Occipital lobe (tissue), 1 donor: ENCODE measurements at regions not wholly inside any gene's neighbourhood (a gene's known extent, or its start where the extent isn't known, plus 50 kb on each side); places are given as distances from the start of the nearest gene placed in this dataset.
"Not testable (repeated sequence)": the region's sequence is repeated elsewhere in the genome, so short reads cannot be mapped to it uniquely, and the experiment has no call there.

Experiments used
- DNase-seq: peaks from one replicate; lab custom pipeline; 2025; lab: John Stamatoyannopoulos, UW

DNA sequence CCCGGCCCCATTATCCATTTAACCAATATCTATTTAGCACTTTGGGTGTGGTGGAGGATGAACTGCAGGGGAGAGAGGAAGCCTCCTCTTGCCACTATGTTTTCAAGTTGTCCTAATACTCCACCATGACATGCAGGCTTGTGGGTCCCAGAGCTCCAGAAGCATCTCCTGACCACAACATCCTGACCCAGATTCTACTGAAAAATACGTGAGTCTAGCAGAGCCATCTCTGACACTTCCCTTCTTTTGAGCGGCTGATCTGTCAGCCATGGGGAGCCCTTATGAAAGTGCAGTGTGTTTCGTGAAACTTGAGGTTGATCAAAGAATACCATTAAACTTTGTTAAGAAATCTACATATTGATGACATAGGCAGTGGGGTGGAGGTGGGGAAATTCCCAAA, 126.6 kb downstream of the UNC93B1 start:
- not testable (repeated sequence) for DNase-seq

DNA sequence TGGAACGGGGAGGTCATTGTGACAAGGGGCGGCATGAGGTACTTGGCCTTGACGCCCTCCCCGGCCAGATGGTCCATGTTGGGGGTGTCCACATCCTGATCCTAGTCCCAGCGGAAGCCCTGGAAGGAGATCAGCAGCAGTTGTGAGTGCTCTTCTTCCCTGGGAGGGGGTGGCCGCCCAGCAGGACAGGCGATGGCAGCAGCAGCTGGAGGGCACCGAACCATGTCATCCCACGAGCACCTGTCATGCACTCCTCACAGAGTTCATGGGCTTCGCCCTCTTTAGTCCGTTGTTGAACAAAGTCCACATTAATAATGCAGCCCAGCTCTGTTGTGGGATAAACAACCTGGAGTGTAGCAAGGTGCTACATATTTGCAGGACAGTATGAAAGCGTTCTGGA, 130.7 kb downstream of the UNC93B1 start:
- not testable (repeated sequence) for DNase-seq

GRCh38 chr11:67871168-67871567, 132.7 kb downstream of the UNC93B1 start:
- DNase-seq = not testable (repeated sequence)

DNA sequence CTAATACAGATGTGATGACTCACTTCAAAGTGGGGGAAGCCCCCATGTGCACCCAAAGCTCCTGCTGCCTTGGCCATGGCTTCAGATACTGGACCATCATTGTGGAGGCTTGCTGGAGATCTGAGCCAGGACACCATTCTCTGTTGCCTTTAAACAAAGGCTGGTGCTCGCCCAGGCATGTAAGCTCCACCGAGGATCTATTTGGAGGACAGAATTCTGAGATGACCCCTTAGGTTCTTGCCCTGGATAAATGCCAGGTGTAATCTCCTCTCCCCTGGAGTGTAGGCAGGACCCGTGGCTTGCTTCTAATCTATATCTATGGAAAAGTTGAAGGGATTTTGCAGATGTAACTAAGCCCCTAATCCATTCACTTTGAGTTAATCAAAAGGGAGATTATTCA, 141.0 kb downstream of the UNC93B1 start:
- not testable (repeated sequence) for DNase-seq

GRCh38 chr11:67859513-67860161, 144.3 kb downstream of the UNC93B1 start:
- DNase-seq = not testable (repeated sequence)

DNA sequence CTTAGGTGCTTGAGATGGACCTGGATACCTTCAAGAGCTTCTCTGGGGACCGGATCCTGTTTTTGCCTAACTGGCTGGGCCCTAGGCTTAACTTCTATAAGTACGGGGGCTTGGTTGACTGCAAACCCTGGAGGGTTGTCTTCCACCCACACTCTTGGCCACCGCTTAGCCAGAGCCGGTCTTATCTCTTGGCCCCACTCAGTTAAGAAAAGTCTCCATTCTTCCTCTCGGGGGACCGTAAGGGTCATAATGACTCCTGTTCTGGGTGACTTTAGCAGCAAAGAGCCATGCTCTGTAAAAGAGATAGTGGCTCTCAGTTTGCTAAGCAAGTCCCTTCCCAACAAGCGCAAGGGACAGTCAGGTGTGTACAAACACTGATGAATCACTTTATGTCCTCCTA, 153.2 kb downstream of the UNC93B1 start:
- not testable (repeated sequence) for DNase-seq

DNA sequence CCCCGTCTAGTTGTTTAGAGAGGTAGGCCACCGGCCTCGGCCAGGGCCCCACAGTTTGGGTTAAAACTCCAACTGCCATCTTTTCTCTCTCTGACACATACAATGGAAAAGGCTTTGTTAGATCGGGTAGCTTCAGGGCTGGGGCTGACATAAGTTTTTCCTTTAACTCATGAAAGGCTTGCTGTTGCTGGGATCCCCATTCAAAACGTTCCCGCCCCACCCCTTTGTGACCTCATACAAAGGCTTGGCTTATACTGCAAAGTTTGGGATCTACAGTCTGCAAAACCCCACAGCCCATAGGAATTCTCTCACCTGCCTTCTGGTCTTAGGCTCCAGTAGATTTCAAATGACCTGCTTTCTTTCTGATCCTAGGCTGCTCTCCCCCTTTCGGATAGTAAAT, 154.1 kb downstream of the UNC93B1 start:
- not testable (repeated sequence) for DNase-seq

GRCh38 chr11:67847896-67848875, 155.7 kb downstream of the UNC93B1 start:
- DNase-seq = not testable (repeated sequence)

DNA sequence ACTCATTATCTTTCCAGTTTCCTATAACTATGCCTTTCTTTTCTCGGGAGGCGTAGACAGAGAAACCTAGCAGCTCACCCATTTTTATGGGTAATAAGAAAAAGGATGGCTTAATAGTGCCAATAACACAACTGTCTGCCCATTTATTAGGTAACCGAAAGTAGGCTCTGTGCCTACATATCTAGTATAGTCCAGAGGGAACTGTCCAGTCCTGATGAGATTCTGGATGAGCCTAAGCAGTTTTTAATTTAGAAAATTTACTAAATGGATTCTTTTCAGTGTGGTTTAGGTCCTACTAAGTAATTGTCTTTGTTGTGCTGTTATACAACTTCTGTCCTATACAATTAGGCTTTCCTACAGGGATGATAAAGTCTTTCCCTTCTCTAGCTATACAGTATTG, 157.6 kb downstream of the UNC93B1 start:
- DNase-seq = not testable (repeated sequence)

GRCh38 chr11:67845296-67845695, 158.6 kb downstream of the UNC93B1 start:
- DNase-seq = not testable (repeated sequence)

- DNase-seq = not testable (repeated sequence)
Observed at GRCh38 chr11:67840599-67840998, 163.3 kb downstream of the UNC93B1 start.

GRCh38 chr11:67830152-67830551, 155.7 kb upstream of the ALDH3B2 start:
- DNase-seq = not testable (repeated sequence)

DNA sequence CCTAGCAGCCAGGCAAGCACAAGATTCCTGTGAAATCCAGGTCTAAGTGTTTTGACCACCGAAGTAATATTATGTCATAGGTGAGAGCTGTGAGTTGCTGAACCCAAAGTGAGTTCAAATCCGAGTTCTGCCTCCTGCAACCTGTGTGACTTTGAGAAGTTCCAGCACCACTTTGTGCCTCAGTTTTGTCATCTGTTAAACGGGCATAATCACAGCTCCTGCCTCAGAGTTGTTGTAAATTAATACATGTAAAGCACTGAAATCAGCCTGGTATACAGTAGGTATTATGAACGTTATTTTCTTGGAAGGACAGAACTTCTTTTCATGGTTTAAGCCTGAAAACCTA, 152.5 kb upstream of the ALDH3B2 start:
- DNase-seq = not testable (repeated sequence)

DNA sequence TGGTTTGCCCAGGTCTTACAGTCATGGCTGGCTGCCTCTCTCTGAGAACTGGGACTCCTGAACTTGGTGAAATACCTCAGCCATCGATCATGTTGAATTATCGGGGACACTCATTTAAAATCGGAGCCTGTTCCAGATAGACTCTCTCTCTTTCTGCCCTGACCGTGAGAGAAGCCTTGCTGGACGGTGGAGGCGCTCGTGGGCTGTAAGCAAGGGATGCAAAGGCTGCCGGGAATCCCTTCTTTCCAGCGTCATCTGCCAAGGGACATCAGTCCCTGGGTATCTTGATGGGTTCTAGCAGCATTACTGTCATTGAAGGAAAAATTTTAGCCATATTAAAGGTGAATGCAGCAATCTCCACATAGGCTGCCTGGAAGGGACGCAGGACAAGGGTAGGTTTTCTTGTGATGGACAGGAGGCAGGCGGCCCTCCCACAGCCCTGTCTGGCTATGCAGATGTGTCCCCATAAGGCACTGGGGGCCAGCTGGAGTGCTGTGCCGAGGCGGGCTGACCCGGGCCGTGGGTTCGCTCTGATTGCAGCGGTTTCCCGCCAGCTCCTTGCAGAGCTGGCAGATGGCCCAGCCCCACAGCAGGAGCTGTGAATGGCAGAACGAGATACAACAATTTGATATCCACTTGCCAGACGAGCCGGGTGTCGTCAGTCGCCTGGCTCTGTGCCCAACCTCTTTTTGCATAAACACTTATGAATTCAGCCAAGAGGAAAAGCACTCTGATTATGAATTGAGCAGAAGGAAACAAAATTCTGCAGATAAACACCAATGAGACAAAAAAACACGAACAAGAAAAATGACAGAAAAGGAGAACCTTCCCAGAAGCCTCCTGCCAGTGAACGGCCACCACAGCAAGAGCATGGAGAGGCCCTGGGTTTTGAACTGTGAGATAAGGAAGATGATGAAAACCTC, 151.9 kb upstream of the ALDH3B2 start:
- peak; percentile 54 for DNase-seq

DNA sequence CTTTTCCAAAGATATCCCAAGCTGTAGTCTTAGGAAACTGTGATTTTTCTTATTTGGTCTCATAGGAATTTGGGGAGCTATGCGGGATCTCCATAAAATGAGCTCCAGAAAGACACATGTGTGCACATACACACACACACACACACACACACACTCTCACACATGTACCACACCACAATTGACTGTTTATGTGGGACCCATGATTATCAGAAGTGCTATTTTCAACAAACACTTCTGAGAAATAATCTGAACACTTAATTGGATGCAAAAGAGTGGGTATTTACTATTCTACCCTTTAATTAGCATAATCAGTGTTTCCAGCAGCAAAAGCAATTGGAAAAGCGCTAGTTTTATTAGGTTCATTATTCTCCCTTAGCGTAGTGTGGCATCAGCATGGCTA, 150.4 kb upstream of the ALDH3B2 start:
- not testable (repeated sequence) for DNase-seq

DNA sequence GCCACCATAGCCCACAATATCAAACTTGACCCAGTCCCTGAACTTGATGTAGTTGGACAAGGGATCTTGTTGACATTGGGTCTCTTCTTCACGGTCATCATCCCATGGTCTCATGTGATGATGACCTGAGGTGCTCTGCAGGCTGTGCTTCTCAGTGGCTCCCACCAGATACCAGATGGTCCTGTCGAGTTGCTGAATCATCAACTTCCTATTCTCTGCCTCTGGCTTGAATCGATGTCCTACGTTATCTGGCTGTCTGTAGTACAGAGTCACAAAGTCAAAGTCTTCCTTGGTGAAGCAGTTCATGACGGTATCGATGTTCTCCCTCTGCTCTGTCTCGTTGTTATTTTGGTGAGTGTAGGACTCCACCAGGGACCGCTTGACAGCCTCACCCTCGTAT, 145.7 kb upstream of the ALDH3B2 start:
- no peak for DNase-seq

DNA sequence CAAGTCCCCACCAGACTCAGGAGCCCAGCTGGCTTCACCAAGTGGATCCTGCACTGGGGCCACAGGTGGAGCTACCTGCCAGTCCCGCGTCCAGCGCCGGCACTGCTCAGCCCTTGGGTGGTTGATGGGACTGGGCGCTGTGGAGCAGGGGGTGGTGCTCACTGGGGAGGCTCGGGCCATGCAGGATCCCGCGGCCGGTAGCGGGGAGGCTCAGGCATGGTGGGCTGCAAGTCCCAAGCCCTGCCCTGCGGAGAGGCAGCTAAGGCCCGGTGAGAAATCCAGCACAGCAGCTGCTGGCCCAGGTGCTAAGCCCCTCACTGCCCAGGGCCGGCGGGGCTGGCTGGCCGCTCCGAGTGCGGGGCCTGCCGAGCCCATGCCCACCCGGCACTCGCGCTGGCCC, 143.1 kb upstream of the ALDH3B2 start:
- DNase-seq = not testable (repeated sequence)

DNA sequence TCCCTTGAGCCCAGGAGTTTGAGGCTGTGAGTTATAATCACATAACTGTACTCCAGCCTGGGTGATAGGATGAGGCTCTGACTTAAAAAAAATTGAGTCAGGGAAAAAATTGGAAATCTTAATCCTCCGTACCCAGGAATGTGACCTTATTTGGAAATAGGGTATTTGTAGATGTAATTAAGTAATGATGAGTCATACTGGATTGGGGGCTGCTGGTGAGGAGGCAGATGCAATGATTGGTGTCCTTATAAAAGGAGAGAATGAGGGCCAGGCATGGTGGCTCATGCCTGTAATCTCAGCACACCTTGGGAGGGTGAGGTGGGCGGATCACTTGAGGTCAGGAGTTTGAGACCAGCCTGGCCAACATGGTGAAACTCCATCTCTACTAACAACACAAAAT, 134.9 kb upstream of the ALDH3B2 start:
- not testable (repeated sequence) for DNase-seq

- not testable (repeated sequence) for DNase-seq
Observed at GRCh38 chr11:67807896-67808295, 133.5 kb upstream of the ALDH3B2 start.

GRCh38 chr11:67806728-67807235, 132.4 kb upstream of the ALDH3B2 start:
- DNase-seq = not testable (repeated sequence)

DNA sequence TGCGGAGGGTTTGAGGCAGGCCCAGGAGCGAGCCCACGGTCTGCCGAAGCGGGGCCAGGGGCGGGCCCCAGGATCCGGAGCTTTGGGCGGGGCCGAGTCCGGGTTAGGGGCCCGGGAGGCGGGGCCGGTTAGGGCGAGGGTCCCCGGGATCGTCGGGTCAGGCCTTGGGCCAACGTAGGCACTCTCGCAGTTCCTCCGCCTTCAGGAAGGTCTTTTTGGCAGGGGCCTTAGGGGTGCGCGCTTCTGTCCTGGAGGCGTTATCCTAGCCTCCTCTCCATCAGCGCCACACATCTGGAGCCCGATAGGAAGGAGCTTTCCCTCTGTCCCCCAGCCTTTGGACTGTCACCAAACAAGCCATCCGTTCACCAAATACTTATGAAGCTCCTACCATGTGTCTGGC, 131.8 kb upstream of the ALDH3B2 start:
- DNase-seq = not testable (repeated sequence)
